Gastrocnemius medialis (tissue), 4 donors: ENCODE measurements at regions not wholly inside any gene's neighbourhood (a gene's known extent, or its start where the extent isn't known, plus 50 kb on each side); places are given as distances from the start of the nearest gene placed in this dataset.

Source experiments
- ATAC-seq, 2 donors: fragments of 150-250 bp; one replicate each; pipeline ENCODE4 v1.9.1; 2016
- DNase-seq, 2 donors: peaks; one replicate each; pipeline ENCODE4 v3.0.0-alpha.2; 2019
- H3K27ac ChIP-seq, 4 donors: fragments of 200-600 bp; sonication (generic); 1 replicate in 1 of 4; 2 replicates in 3 of 4; pipeline ENCODE4 v1.5.1; 2016 to 2018; ENCODE audit warnings: mild to moderate bottlenecking in 2 of 4, moderate library complexity in 1 of 4
- H3K27me3 ChIP-seq, 3 donors: fragments of 200-600 bp; sonication (generic) in 2 of 3; 1 replicate in 1 of 3; 2 replicates in 2 of 3; pipeline versions ENCODE4 v1.5.1 to v1.6.0; 2016 to 2019; ENCODE audit warnings: mild to moderate bottlenecking in 1 of 3, moderate library complexity in 1 of 3
- H3K36me3 ChIP-seq, 2 donors: fragments of 200-600 bp; sonication (generic) in 1 of 2; one replicate each; pipeline ENCODE4 v1.5.1; 2017 to 2018
- H3K4me1 ChIP-seq, 2 donors: fragments of 200-600 bp; sonication (generic) in 1 of 2; one replicate each; pipeline ENCODE4 v1.5.1; 2016 to 2017; ENCODE audit warnings: mild to moderate bottlenecking in 2 of 2
- H3K4me3 ChIP-seq, 4 donors: fragments of 200-600 bp; sonication (generic) in 3 of 4; 1 replicate in 1 of 4; 2 replicates in 3 of 4; pipeline ENCODE4 v1.5.1; 2016 to 2019; ENCODE audit warnings: mild to moderate bottlenecking in 2 of 4
- H3K9me3 ChIP-seq, 3 donors: fragments of 200-600 bp; sonication (generic) in 2 of 3; 1 replicate in 1 of 3; 2 replicates in 2 of 3; pipeline ENCODE4 v1.5.1; 2016 to 2019
- CTCF ChIP-seq, 5 experiments: fragments of 450-650 bp in 3 of 5; fragments of 200-600 bp in 2 of 5; sonication (generic) in 2 of 5; IDR thresholded peaks in 4 of 5; conservative IDR thresholded peaks in 1 of 5; 1 replicate in 4 of 5; 2 replicates in 1 of 5; pipeline ENCODE4 v1.5.1; 2016 to 2019; ENCODE audit warnings: antibody characterized with exemption in 5 of 5, mild to moderate bottlenecking in 3 of 5, moderate library complexity in 3 of 5
- POLR2A ChIP-seq, 2 donors: fragments of 450-650 bp; IDR thresholded peaks; one replicate each; pipeline ENCODE4 v1.6.1; 2017; ENCODE audit warnings: antibody characterized with exemption in 2 of 2, mild to moderate bottlenecking in 2 of 2, moderate library complexity in 2 of 2
- in situ Hi-C, 4 donors: fragments of 200-750 bp; cut with MboI; loops; one replicate each; pipeline versions ENCODE4 v1.15.0 to v1.8.0; 2017; ENCODE audit warnings: low sequenced_read_pairs in 4 of 4
- intact Hi-C: fragments of 100-400 bp; cut with DNase I; formaldehyde crosslinking; loops from one replicate; pipeline ENCODE4 v1.15.1; 2023; ENCODE audit warnings: low total_unique reads

GRCh38 chr10:131729938-131730660 is 170.7 kb upstream of the PPP2R2D start:
- intact Hi-C loops, result no loop called here
- ATAC-seq (no peak), DNase-seq (no peak)
- Histone ChIP-seq H3K36me3 (no peaks in the 10 kb centered on the region), H3K4me1 (no peaks in the 10 kb centered on the region), H3K4me3 (no peak overlapping the region), H3K9me3 (no peaks in the 10 kb centered on the region), H3K27ac (no peak overlapping the region), H3K27me3 (no peaks in the 10 kb centered on the region)
- in situ Hi-C loops, result no loop called here
- TF ChIP-seq CTCF (IDR thresholded peaks at IDR 0.05 in 4 of 5, conservative IDR thresholded peaks at IDR 0.05 in 1 of 5) (no peak), POLR2A (IDR thresholded peaks at IDR 0.05) (no peak)

DNA sequence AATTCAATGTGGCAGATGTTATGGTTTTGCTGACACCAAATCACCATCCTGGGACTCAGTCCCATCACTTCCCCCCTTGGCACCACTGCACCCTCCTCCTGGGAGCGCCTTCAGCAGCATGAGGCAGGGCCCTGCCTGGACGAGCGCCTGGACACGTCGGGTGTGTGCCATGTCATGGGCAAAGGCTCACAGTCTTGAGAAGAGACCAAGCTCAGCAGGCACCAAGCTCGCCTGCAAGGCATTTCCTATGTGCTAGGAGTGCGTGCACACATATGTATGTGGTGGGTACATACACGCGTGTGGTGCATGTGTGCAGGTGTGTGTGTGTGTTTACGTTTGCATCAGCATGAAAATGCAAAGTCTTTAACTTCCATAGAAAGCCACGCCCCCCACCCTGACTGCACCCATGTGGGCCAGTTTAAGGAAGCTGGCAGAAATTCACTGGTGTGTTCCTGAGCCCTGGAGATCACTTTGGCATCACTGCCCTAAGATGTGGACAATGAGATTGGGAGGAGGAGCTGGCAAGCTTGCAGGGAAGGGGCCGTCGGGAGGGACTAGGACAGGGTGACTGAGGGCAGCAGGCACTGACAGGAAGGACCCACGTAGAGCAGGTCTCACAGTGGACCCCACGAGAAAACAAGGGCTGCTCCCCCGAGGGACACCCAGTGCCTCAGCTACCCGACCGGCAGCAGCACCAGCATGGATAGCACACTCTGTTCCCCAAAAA is 169.9 kb upstream of the PPP2R2D start:
- no peaks in the 10 kb centered on the region for H3K36me3 ChIP-seq
- DNase-seq (no peak), ATAC-seq (no peak)
- H3K27me3 ChIP-seq, result no peaks in the 10 kb centered on the region
- no peak overlapping the region for H3K27ac ChIP-seq
- H3K9me3 ChIP-seq, result no peaks in the 10 kb centered on the region
- H3K4me3 ChIP-seq, result no peak overlapping the region
- intact Hi-C loops, result no loop called here
- in situ Hi-C loops, result no loop called here
- no peak for TF ChIP-seq POLR2A (IDR thresholded peaks at IDR 0.05)
- no peak for TF ChIP-seq CTCF (IDR thresholded peaks at IDR 0.05 in 4 of 5, conservative IDR thresholded peaks at IDR 0.05 in 1 of 5)
- no peaks in the 10 kb centered on the region for H3K4me1 ChIP-seq

- no peaks in the 10 kb centered on the region for H3K27me3 ChIP-seq
- ATAC-seq, result no peak
- in situ Hi-C loops, result no loop called here
- no peak for DNase-seq
- H3K4me3 ChIP-seq, result no peak overlapping the region
- H3K27ac ChIP-seq, result no peak overlapping the region
- intact Hi-C loops, result no loop called here
- TF ChIP-seq POLR2A (IDR thresholded peaks at IDR 0.05) (no peak), CTCF (IDR thresholded peaks at IDR 0.05 in 4 of 5, conservative IDR thresholded peaks at IDR 0.05 in 1 of 5) (no peak)
- no peaks in the 10 kb centered on the region for H3K9me3 ChIP-seq
- no peaks in the 10 kb centered on the region for H3K4me1 ChIP-seq
- H3K36me3 ChIP-seq, result no peaks in the 10 kb centered on the region
Measured at GRCh38 chr10:131731780-131732630, 168.8 kb upstream of the PPP2R2D start.

- in situ Hi-C loops (no loop called here), intact Hi-C loops (no loop called here)
- ATAC-seq (no peak), DNase-seq (no peak)
- Histone ChIP-seq H3K36me3 (no peaks in the 10 kb centered on the region), H3K4me3 (no peak overlapping the region), H3K4me1 (no peaks in the 10 kb centered on the region), H3K9me3 (no peaks in the 10 kb centered on the region), H3K27ac (no peak overlapping the region), H3K27me3 (no peaks in the 10 kb centered on the region)
- TF ChIP-seq CTCF (IDR thresholded peaks at IDR 0.05 in 4 of 5, conservative IDR thresholded peaks at IDR 0.05 in 1 of 5) (no peak), POLR2A (IDR thresholded peaks at IDR 0.05) (no peak)
Measured at GRCh38 chr10:131732631-131733127, 168.1 kb upstream of the PPP2R2D start.
